Muscle layer of duodenum (tissue), 2 donors: ENCODE measurements at regions not wholly inside any gene's neighbourhood (a gene's known extent, or its start where the extent isn't known, plus 50 kb on each side); places are given as distances from the start of the nearest gene placed in this dataset.

Experiments
- H3K27ac ChIP-seq: one replicate; pipeline ENCODE4 v1.7.0; 2013; ENCODE audit warnings: mild to moderate bottlenecking, low read length
- H3K27me3 ChIP-seq: one replicate; pipeline ENCODE4 v1.7.0; 2013; ENCODE audit warnings: low read depth, mild to moderate bottlenecking, control low read depth, low read length
- H3K36me3 ChIP-seq, 2 donors: one replicate each; pipeline ENCODE4 v1.7.0; 2013; ENCODE audit warnings: low read length in 2 of 2, control low read depth in 1 of 2, mild to moderate bottlenecking in 1 of 2; ENCODE audit not compliant: insufficient read depth in 2 of 2, control insufficient read depth in 1 of 2
- H3K4me1 ChIP-seq, 2 donors: one replicate each; pipeline ENCODE4 v1.7.0; 2013; ENCODE audit warnings: low read length in 2 of 2, mild to moderate bottlenecking in 2 of 2, control low read depth in 1 of 2, moderate library complexity in 1 of 2; ENCODE audit not compliant: insufficient read depth in 2 of 2, control insufficient read depth in 1 of 2
- H3K4me3 ChIP-seq, 2 donors: one replicate each; pipeline ENCODE4 v1.7.0; 2013; ENCODE audit warnings: low read length in 2 of 2, low read depth in 1 of 2, mild to moderate bottlenecking in 1 of 2
- H3K9me3 ChIP-seq, 2 donors: one replicate each; pipeline ENCODE4 v1.7.0; 2013; ENCODE audit warnings: low read length in 2 of 2, control low read depth in 1 of 2, mild to moderate bottlenecking in 1 of 2; ENCODE audit not compliant: control insufficient read depth in 1 of 2
- donor health status: healthy.

DNA sequence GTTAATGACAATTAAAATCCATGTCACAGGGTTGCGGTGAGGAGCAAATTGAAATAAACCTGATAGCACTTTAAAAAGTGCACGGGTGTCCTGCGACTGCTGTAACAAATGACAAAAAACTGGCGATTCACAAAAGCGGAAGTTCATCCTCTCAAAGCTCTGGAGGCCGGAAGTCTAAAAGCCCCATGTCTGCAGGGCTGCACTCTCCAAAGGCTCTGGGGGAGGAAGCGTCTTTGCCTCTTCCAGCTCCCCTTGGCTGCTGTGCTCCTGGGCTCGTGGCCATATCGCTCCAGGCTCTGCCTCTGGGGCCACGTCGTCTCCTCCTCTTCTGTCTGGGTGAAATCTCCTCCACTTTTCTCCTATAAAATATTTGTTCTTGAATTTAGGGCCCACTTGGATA, 273.9 kb upstream of the IRX2 start:
- Histone ChIP-seq H3K9me3 (peaks cover 0 to 3% of the 10 kb centered on the region in 2 donors), H3K4me3 (no peak overlapping the region), H3K27me3 (no peaks in the 10 kb centered on the region), H3K27ac (no peak overlapping the region), H3K36me3 (no peaks in the 10 kb centered on the region), H3K4me1 (no peaks in the 10 kb centered on the region)

DNA sequence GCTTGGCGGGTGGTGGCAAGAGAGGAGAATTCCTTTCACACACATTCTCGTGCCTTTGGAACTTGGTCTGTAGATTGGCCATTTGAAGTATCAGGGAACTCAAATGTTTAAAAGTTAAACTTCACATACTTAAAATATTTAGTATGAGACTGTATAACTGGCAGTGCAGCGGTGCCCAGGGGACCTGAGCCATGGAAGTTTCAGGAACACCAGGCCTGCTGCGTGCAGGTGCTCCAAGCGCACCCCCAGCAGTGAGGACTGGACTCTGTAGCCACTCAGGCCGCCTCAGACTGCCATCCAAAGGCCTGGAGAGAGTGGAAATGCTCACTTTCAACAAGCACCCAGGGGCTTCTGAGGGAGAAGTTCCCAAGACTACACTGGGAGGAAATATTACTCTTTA, 273.5 kb upstream of the IRX2 start:
- Histone ChIP-seq H3K9me3 (peaks cover 0 to 3% of the 10 kb centered on the region in 2 donors), H3K4me3 (no peak overlapping the region), H3K4me1 (no peaks in the 10 kb centered on the region), H3K27ac (no peak overlapping the region), H3K27me3 (no peaks in the 10 kb centered on the region), H3K36me3 (no peaks in the 10 kb centered on the region)

DNA sequence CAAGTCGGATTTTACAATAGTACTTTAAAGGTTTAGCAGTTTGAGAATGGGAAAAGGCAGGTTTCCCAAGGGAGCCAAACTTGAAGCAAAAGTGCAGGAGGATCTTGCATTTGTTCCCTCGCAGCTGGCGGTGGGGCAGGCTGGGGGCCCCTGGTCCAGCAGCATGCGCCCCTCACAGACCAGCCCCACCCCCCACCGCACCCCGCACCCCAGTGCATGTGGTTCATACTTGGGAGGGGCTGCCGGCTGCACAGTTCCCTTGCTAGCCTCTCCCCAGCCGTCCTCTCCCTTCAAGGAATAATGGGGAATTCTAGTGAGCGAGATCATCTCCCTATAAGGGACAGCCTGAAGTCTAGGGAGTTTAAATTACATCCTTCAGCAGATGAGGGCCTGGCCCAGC, 273.1 kb upstream of the IRX2 start:
- H3K4me3 ChIP-seq: no peak overlapping the region
- H3K9me3 ChIP-seq: peaks cover 0 to 3% of the 10 kb centered on the region in 2 donors
- H3K27ac ChIP-seq: no peak overlapping the region
- no peaks in the 10 kb centered on the region for H3K36me3 ChIP-seq
- no peaks in the 10 kb centered on the region for H3K27me3 ChIP-seq
- no peaks in the 10 kb centered on the region for H3K4me1 ChIP-seq

DNA sequence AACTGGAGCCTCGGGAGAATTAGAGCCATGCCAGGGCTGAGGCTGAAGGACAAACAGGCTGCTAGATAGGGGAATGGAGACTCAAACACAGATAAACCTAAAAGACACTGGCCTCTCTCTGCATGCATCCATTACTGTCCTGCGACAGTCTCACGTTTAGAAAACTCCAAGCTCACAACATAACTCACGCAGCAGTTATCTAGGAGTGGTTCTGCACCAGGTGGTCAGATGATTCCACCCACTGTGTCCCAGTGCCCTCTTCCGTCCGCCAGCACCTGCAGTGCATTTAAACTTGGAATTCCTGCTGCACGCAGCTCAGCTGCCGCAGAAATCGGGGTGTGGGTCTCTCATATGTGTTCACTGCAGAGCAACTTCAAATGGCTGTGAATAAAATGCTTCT, 272.6 kb upstream of the IRX2 start:
- Histone ChIP-seq H3K4me3 (no peak overlapping the region), H3K4me1 (no peaks in the 10 kb centered on the region), H3K9me3 (peaks cover 0 to 3% of the 10 kb centered on the region in 2 donors), H3K36me3 (no peaks in the 10 kb centered on the region), H3K27me3 (no peaks in the 10 kb centered on the region), H3K27ac (no peak overlapping the region)

DNA sequence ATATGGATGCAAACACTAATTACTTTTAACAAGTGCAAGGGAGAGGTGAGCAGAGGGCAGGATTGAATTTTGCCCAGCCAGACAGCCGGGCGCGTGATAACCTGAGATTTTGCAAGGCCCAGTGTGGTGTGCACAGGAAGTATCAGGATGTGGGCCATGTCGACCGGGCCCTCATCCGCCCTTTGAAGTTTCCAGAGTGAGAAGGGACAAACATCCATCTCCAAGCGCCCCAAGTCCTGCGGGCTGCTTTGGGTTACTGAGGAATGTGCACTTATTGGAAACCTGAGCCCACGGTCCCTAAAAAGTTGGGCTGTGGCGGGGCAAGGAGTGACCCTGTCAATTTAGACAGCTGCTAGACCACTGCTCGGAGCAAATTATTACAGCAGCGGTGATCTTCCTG, 272.2 kb upstream of the IRX2 start:
- no peak overlapping the region for H3K27ac ChIP-seq
- H3K27me3 ChIP-seq: no peaks in the 10 kb centered on the region
- no peak overlapping the region for H3K4me3 ChIP-seq
- no peaks in the 10 kb centered on the region for H3K4me1 ChIP-seq
- H3K36me3 ChIP-seq: no peaks in the 10 kb centered on the region
- peaks cover 0 to 3% of the 10 kb centered on the region in 2 donors for H3K9me3 ChIP-seq

DNA sequence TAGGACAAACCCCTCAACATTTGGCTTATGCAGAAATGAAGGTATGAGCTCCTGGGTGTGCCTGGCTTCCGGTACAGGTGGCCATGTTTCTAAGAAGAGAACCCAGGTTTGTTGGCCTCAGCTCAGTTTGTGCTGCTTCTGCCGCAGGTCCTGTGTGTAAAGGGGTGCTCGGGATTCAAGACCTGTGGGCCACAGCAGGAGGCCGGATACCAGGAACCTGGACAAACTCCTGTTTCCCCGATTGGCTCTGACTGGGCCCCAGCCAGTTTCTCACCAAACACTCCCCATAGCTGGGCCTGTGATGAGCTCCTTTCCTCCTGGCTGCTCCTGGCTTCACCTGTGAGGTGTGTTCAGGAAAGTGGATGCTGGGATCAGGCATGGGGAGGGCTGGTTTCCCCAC, 271.2 kb upstream of the IRX2 start:
- H3K36me3 ChIP-seq: no peaks in the 10 kb centered on the region
- no peaks in the 10 kb centered on the region for H3K4me1 ChIP-seq
- peaks cover 0 to under 1% of the 10 kb centered on the region in 2 donors for H3K9me3 ChIP-seq
- no peaks in the 10 kb centered on the region for H3K27me3 ChIP-seq
- no peak overlapping the region for H3K27ac ChIP-seq
- no peak overlapping the region for H3K4me3 ChIP-seq

DNA sequence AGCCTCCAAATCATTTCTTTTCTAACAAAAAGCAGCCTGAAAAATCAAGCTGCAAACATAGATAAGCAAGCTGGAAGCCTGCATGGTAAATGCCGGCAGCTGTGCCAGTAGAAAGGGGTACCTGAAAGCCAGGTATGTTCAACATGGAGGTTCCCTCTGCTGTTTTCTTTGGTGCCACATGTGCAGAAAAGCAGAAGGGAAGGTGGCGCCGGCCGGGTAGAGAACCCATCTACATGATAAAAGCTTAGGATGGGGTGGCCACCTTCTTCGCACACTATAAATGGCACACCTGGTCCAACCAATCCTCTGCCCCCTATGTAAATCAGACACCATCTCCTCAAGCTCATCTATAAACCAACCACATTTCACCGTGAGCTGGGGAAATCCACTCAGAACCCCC, 268.9 kb upstream of the IRX2 start:
- no peaks in the 10 kb centered on the region for H3K27me3 ChIP-seq

DNA sequence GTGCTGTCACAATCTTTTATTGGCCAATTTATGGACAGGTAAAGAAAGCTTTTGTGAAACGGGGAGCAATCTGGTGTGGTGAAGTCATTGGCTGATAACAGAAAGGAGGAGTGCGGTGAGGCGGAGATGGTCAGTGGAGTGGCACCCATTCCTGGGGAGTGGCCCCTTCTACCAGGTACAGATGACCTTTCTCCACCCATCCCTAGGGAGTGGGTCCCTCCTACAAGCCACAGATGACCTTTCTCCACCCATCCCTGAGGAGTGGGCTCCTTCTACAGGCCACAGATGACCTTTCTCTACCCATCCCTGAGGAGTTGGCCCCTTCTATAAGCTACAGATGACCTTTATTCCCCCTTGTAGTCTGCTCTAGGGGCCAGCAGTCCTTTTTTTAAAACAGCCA, 267.6 kb upstream of the IRX2 start:
- Histone ChIP-seq H3K36me3 (no peaks in the 10 kb centered on the region), H3K27ac (no peak overlapping the region), H3K9me3 (no peaks in the 10 kb centered on the region), H3K27me3 (no peaks in the 10 kb centered on the region), H3K4me3 (no peak overlapping the region), H3K4me1 (no peaks in the 10 kb centered on the region)

More for the DNA sequence above, 268.9 kb upstream of the IRX2 start:
- Histone ChIP-seq H3K9me3 (no peaks in the 10 kb centered on the region), H3K36me3 (no peaks in the 10 kb centered on the region), H3K4me1 (no peaks in the 10 kb centered on the region), H3K4me3 (no peak overlapping the region), H3K27ac (no peak overlapping the region)

DNA sequence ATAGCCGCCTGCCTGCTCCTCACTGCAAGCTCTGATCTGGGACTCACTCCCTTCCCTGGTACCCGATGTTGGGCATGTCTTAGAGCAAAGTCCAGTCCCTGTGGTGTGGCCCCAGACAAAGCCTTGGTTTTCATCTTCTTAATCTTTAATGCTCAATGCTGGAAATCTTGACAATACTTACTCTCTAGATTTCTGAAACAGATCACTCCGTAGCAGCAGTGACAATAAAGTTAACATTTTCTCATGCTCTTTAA, 260.2 kb upstream of the IRX2 start:
- no peaks in the 10 kb centered on the region for H3K4me1 ChIP-seq
- H3K9me3 ChIP-seq: no peaks in the 10 kb centered on the region
- H3K36me3 ChIP-seq: no peaks in the 10 kb centered on the region
- H3K27me3 ChIP-seq: no peaks in the 10 kb centered on the region
- no peak overlapping the region for H3K27ac ChIP-seq
- no peak overlapping the region for H3K4me3 ChIP-seq

DNA sequence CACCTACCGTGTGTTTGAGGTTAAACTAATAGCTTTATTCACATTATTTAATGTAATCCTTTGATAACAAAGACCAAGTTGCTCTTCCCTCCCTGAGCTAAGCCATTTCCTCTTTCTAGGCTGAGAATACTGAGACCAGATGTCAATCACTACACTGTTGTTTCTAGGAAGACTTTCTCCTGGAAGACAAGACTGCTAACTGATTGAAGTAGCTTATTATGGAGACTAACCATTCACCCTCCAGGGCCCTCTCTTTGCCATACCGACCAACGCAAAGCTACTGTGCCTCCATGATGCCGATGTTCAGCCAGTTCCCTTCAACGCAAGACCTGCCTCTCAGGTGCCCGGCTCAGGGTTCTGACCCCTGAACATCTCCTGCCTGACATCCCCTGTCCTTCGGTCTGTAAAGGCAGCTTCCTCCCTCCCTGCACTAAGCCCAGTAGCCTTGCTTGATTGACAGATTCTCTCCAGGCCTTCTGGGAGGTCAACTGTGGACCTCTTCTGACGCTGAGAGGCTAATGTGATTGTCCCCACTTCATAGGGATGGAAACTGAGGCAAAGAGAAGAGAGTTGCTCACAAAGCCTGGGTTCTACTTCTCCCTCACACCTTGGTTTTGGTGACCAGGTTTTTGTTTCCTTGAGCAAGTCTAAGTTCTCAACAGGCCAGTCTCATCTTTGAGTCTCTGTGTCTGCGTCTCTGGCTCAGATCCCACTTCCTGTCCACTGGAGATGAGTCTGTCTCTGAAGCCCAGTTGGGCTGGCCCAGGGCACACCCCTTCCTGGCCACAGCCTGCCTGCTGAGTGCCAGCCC, 259.7 kb upstream of the IRX2 start:
- H3K27me3 ChIP-seq: no peaks in the 10 kb centered on the region
- H3K27ac ChIP-seq: no peak overlapping the region
- H3K9me3 ChIP-seq: no peaks in the 10 kb centered on the region
- no peaks in the 10 kb centered on the region for H3K36me3 ChIP-seq
- H3K4me1 ChIP-seq: no peaks in the 10 kb centered on the region
- no peak overlapping the region for H3K4me3 ChIP-seq

DNA sequence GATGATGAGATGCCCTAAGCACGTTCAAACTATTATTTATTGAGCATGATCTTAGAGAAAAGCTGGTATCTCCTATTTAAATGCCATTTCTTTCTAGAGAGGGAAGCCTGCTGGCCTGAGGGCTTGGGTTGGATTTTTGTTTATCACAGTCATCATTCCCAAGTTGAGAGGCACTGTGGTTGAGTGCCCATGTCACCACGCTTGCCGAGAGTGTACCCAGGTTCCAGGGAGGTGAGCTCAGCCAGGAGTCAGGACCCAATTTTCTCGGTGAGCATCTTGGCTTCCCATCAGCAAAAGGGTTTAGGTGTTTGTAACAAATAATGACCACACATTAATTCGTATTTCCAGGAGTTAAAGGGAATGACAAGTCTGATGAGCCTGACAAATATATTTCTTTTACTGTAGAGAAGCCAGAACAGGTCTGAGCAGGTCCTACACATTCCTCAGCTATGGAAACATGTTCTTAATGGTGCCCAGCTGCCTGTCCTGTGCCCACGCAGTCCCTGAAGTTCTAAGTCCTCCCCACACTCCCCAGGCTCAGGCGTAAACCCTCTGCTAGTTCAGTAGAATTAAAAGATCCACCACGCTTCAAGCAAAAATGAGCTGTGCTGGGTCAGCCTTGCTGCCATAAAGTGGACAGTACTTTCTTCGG, 258.9 kb upstream of the IRX2 start:
- no peaks in the 10 kb centered on the region for H3K36me3 ChIP-seq
- H3K27ac ChIP-seq: no peak overlapping the region
- H3K4me3 ChIP-seq: no peak overlapping the region
- H3K4me1 ChIP-seq: no peaks in the 10 kb centered on the region
- H3K9me3 ChIP-seq: no peaks in the 10 kb centered on the region
- no peaks in the 10 kb centered on the region for H3K27me3 ChIP-seq

DNA sequence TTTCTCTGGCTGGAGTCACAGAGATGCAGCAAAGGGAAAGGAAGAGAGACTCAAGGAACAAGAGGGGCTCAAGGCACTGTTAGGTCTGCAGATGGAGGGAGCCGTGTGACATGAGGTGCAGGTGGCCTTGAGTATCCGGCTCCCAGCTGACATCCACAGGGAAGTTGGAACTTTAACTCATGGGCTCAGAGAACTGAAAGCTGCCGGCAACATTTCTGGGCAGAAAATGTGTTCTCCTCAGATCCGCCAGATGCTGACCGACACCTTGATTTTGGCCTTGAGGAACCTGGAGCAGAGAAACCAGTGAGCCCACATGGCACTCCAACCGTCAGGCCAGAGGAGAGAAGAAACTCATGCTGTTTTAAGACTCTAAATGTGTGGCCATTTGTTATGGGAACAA, 258.1 kb upstream of the IRX2 start:
- H3K4me3 ChIP-seq: no peak overlapping the region
- no peaks in the 10 kb centered on the region for H3K4me1 ChIP-seq
- H3K36me3 ChIP-seq: no peaks in the 10 kb centered on the region
- no peaks in the 10 kb centered on the region for H3K27me3 ChIP-seq
- H3K9me3 ChIP-seq: no peaks in the 10 kb centered on the region
- H3K27ac ChIP-seq: no peak overlapping the region
